MM.1S (cell line): ENCODE measurements at regions not wholly inside any gene's neighbourhood (a gene's known extent, or its start where the extent isn't known, plus 50 kb on each side); places are given as distances from the start of the nearest gene placed in this dataset.

ENCODE experiments used
- EZH2 ChIP-seq: fragments of 300-600 bp; sonication (generic); optimal IDR thresholded peaks from 2 replicates; pipeline ENCODE3; 2017; ENCODE audit warnings: low read depth, mild to moderate bottlenecking, antibody characterized with exemption, low read length, mixed read lengths
- EZH2phosphoT487 ChIP-seq: fragments of 300-600 bp; sonication (generic); IDR thresholded peaks from 2 replicates; pipeline ENCODE4 v1.6.1; 2018; ENCODE audit warnings: antibody characterized with exemption, low read length
- TF ChIP-seq, protein P1 (sequence below): fragments of 300-600 bp; sonication (generic); IDR thresholded peaks from 2 replicates; pipeline ENCODE4 v1.5.1; 2016; ENCODE audit warnings: antibody characterized with exemption, low read length, mixed read lengths

GRCh38 chr9:107557236-107557990, 67.8 kb upstream of the KLF4 start:
- TF ChIP-seq, protein P1, sequence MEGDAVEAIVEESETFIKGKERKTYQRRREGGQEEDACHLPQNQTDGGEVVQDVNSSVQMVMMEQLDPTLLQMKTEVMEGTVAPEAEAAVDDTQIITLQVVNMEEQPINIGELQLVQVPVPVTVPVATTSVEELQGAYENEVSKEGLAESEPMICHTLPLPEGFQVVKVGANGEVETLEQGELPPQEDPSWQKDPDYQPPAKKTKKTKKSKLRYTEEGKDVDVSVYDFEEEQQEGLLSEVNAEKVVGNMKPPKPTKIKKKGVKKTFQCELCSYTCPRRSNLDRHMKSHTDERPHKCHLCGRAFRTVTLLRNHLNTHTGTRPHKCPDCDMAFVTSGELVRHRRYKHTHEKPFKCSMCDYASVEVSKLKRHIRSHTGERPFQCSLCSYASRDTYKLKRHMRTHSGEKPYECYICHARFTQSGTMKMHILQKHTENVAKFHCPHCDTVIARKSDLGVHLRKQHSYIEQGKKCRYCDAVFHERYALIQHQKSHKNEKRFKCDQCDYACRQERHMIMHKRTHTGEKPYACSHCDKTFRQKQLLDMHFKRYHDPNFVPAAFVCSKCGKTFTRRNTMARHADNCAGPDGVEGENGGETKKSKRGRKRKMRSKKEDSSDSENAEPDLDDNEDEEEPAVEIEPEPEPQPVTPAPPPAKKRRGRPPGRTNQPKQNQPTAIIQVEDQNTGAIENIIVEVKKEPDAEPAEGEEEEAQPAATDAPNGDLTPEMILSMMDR = no peak
- no peak for TF ChIP-seq EZH2phosphoT487
- TF ChIP-seq EZH2 = no peak
